ENCODE measurements at regions not wholly inside any gene's neighbourhood (a gene's known extent, or its start where the extent isn't known, plus 50 kb on each side); places are given as distances from the start of the nearest gene placed in this dataset.
A peak's percentile ranks its signal among the peaks of the same experiment; 100 is the strongest.

- DNase-seq (ENCODE audit: low read depth): no peak
- H3K4me3 ChIP-seq (replicated peaks; ENCODE audit: low read depth, low read length): no peak overlapping the region
- TF ChIP-seq, protein P1, sequence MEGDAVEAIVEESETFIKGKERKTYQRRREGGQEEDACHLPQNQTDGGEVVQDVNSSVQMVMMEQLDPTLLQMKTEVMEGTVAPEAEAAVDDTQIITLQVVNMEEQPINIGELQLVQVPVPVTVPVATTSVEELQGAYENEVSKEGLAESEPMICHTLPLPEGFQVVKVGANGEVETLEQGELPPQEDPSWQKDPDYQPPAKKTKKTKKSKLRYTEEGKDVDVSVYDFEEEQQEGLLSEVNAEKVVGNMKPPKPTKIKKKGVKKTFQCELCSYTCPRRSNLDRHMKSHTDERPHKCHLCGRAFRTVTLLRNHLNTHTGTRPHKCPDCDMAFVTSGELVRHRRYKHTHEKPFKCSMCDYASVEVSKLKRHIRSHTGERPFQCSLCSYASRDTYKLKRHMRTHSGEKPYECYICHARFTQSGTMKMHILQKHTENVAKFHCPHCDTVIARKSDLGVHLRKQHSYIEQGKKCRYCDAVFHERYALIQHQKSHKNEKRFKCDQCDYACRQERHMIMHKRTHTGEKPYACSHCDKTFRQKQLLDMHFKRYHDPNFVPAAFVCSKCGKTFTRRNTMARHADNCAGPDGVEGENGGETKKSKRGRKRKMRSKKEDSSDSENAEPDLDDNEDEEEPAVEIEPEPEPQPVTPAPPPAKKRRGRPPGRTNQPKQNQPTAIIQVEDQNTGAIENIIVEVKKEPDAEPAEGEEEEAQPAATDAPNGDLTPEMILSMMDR (IDR thresholded peaks at IDR 0.05; ENCODE audit: low read length, missing control alignments): no peak
These were observed 303.0 kb downstream of the PSAT1 start for GRCh38 chr9:78599926-78600325.

DNA sequence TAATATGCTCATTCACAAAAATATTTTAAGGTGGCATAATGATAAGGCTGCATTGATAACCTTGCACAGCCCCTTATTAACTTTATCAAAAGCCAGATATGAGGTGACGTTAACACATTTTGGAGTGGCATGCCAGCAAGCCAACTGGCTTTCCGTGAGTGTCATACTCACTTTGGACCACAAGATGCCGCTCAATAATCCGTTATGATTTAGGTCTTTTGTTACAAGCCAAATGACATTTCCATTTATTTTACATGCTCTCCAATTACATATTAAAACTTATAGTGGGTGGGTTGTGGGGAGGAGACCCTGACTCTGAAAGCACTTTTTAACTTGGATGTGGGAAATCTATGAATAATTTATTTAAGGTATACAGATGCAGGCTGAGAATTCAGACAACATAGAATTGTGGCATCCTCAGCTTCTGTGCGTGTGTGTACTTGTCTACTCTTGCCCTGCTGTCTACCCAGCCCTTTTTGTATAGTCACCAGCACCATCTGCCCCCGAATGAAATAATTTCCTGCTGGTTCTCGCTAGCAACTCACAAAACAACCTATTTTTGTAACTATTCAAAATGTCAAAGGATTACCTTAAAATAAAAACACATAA, 305.1 kb downstream of the PSAT1 start:
- TF ChIP-seq, protein P1 (IDR thresholded peaks at IDR 0.05; ENCODE audit: low read length, missing control alignments): peak; percentile 86
- peak overlapping the region; percentile 11 for H3K4me3 ChIP-seq (replicated peaks; ENCODE audit: low read depth, low read length)
- peak; percentile 71 for DNase-seq (ENCODE audit: low read depth)

- TF ChIP-seq, protein P1 (IDR thresholded peaks at IDR 0.05; ENCODE audit: low read length, missing control alignments): no peak
- peak; percentile 73 for DNase-seq (ENCODE audit: low read depth)
These were observed 308.4 kb downstream of the PSAT1 start for GRCh38 chr9:78605041-78606000.

GRCh38 chr9:78606001-78606379, 309.1 kb downstream of the PSAT1 start:
- TF ChIP-seq, protein P1 (IDR thresholded peaks at IDR 0.05; ENCODE audit: low read length, missing control alignments): no peak
- DNase-seq (ENCODE audit: low read depth): peak; percentile 58
- no peak overlapping the region for H3K4me3 ChIP-seq (replicated peaks; ENCODE audit: low read depth, low read length)

More at GRCh38 chr9:78605041-78606000, 308.4 kb downstream of the PSAT1 start:
- peak overlapping the region; percentile 21 for H3K4me3 ChIP-seq (replicated peaks; ENCODE audit: low read depth, low read length)

DNA sequence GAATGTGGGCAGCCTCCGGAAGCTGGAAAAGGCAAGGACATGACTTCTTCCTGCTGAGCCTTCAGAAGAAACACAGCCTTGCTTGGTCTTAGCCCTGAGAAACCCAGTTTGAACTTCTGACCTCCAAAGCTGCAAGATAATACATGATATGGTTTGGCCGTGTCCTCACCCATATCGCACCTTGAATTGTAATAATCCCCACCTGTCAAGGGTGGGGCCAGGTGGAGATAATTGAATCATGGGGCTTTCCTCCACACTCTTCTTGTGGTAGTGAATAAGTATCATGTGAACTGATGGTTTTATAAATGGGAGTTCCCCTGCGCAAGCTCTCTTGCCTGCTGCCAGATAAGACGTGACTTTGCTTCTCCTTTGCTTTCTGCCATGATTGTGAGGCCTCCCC, 310.9 kb downstream of the PSAT1 start:
- no peak for DNase-seq (ENCODE audit: low read depth)
- TF ChIP-seq, protein P1 (IDR thresholded peaks at IDR 0.05; ENCODE audit: low read length, missing control alignments): no peak
- H3K4me3 ChIP-seq (replicated peaks; ENCODE audit: low read depth, low read length): no peak overlapping the region

DNA sequence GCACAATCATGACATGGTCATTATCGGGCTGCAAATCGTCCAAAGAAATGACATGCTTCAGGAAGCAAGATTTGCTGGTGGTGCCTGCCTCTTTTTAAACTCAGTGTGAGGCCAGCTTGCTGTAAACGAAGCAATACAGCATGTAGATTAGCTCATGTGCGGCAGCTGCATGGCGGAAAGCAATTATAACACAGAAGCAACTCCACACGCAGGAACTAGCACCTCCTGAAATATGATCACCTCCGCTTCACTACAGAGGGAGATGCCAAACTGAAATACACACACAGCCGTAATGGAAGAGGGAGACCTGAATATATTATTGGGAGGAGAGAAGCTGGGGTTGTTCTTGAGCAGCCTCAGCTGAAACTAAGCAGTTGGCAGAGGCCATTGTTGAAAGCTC, 312.5 kb downstream of the PSAT1 start:
- TF ChIP-seq, protein P1 (IDR thresholded peaks at IDR 0.05; ENCODE audit: low read length, missing control alignments): no peak
- H3K4me3 ChIP-seq (replicated peaks; ENCODE audit: low read depth, low read length): no peak overlapping the region
- no peak for DNase-seq (ENCODE audit: low read depth)

All from fibroblast of pulmonary artery (primary cell).